Transverse colon (tissue), 4 donors: ENCODE measurements at regions not wholly inside any gene's neighbourhood (a gene's known extent, or its start where the extent isn't known, plus 50 kb on each side); places are given as distances from the start of the nearest gene placed in this dataset.

ENCODE experiments used
- EP300 ChIP-seq: sonication (generic); formaldehyde crosslinking; IDR thresholded peaks from one replicate; pipeline ENCODE4 v1.6.1; 2017; ENCODE audit warnings: antibody characterized with exemption, low read depth
- POLR2A ChIP-seq: fragments of 450-650 bp; IDR thresholded peaks from one replicate; pipeline ENCODE4 v1.6.1; 2016; ENCODE audit warnings: antibody characterized with exemption, mild to moderate bottlenecking, moderate library complexity
- POLR2AphosphoS5 ChIP-seq, 3 donors: sonication (generic); formaldehyde crosslinking; IDR thresholded peaks; one replicate each; pipeline ENCODE4 v1.6.1; 2016; ENCODE audit warnings: antibody characterized with exemption in 3 of 3
- TF ChIP-seq, protein P1 (sequence below), 5 experiments: fragments of 200-600 bp in 3 of 5; fragments of 450-650 bp in 2 of 5; sonication (generic) in 3 of 5; IDR thresholded peaks; 1 replicate in 2 of 5; 2 replicates in 3 of 5; pipeline ENCODE4 v1.5.1; 2016 to 2017; ENCODE audit warnings: antibody characterized with exemption in 5 of 5, inconsistent platforms in 3 of 5, mild to moderate bottlenecking in 2 of 5, moderate library complexity in 1 of 5

GRCh38 chr2:34949316-34949715 lies 1350.2 kb upstream of the FAM98A start:
- TF ChIP-seq, protein P1, sequence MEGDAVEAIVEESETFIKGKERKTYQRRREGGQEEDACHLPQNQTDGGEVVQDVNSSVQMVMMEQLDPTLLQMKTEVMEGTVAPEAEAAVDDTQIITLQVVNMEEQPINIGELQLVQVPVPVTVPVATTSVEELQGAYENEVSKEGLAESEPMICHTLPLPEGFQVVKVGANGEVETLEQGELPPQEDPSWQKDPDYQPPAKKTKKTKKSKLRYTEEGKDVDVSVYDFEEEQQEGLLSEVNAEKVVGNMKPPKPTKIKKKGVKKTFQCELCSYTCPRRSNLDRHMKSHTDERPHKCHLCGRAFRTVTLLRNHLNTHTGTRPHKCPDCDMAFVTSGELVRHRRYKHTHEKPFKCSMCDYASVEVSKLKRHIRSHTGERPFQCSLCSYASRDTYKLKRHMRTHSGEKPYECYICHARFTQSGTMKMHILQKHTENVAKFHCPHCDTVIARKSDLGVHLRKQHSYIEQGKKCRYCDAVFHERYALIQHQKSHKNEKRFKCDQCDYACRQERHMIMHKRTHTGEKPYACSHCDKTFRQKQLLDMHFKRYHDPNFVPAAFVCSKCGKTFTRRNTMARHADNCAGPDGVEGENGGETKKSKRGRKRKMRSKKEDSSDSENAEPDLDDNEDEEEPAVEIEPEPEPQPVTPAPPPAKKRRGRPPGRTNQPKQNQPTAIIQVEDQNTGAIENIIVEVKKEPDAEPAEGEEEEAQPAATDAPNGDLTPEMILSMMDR (IDR thresholded peaks at IDR 0.05): no peak
- TF ChIP-seq POLR2AphosphoS5 (IDR thresholded peaks at IDR 0.05): no peak
- no peak for TF ChIP-seq POLR2A
- no peak for TF ChIP-seq EP300
